A549 (cell line): ENCODE measurements at regions not wholly inside any gene's neighbourhood (a gene's known extent, or its start where the extent isn't known, plus 50 kb on each side); places are given as distances from the start of the nearest gene placed in this dataset.

Experiments
- ATAC-seq, 2 experiments: fragments of 200-7000 bp in 1 of 2; fragments of >200 bp in 1 of 2; cut with Nextera tagmentation in 1 of 2; cut with Tn5 transposase in 1 of 2; 3 replicates each; pipeline versions ENCODE4 v1.8.0 to v1.9.1; 2018 to 2020; ENCODE audit warnings: mild to moderate bottlenecking in 1 of 2, moderate library complexity in 1 of 2
- CTCF ChIA-PET: fragments of 300-600 bp; sonication (Branson Sonifier 250); formaldehyde crosslinking; extraction: SDS; loops from one replicate; lab custom pipeline; 2021; ENCODE audit warnings: antibody characterized with exemption, inconsistent platforms; lab: Yijun Ruan, JAX
- POLR2A ChIA-PET: fragments of 350-600 bp; formaldehyde crosslinking; extraction: SDS; loops from one replicate; lab custom pipeline; 2021; ENCODE audit warnings: antibody characterized with exemption, inconsistent platforms; lab: Yijun Ruan, JAX
- DNase-seq, 2 experiments: peaks; one replicate each; pipeline versions ENCODE4 v3.0.0 to v3.0.0-alpha.2; 2011 to 2016; ENCODE audit warnings: low read depth in 1 of 2, low spot score in 1 of 2
- FAIRE-seq: peaks from 2 replicates; lab custom pipeline; 2011; peaks lifted over from hg19 to GRCh38; lab: Jason Lieb, UNC
- H3K27ac ChIP-seq, 2 experiments: fragments of >200 bp; sonication (Bioruptor Twin); formaldehyde crosslinking; 3 replicates each; pipeline ENCODE4 v1.5.1; 2016 to 2017
- H3K4me1 ChIP-seq: fragments of >200 bp; sonication (Bioruptor Twin); formaldehyde crosslinking; 3 replicates; pipeline ENCODE4 v1.6.1; 2016
- H3K4me2 ChIP-seq: fragments of >200 bp; sonication (Bioruptor Twin); formaldehyde crosslinking; 3 replicates; pipeline ENCODE4 v1.6.1; 2016
- H3K4me3 ChIP-seq: fragments of >200 bp; sonication (Bioruptor Twin); formaldehyde crosslinking; 3 replicates; pipeline ENCODE4 v1.5.1; 2016
- H3K9me3 ChIP-seq: fragments of >200 bp; sonication (Bioruptor Twin); formaldehyde crosslinking; 3 replicates; pipeline ENCODE4 v1.6.1; 2016
- ATOH8 ChIP-seq: fragments of 250-450 bp; sonication (Bioruptor Pico); IDR thresholded peaks from 2 replicates; pipeline ENCODE4 v1.5.0; 2020; ENCODE audit warnings: low read depth, mild to moderate bottlenecking, moderate library complexity
- BHLHE40 ChIP-seq: IDR thresholded peaks from 2 replicates; pipeline ENCODE4 v1.6.1; 2012; ENCODE audit warnings: low read depth, low read length, inconsistent platforms
- CBX8 ChIP-seq: fragments of 200-600 bp; sonication (generic); IDR thresholded peaks from 2 replicates; pipeline ENCODE4 v1.6.1; 2016
- CTCF ChIP-seq: fragments of >200 bp; sonication (Bioruptor Twin); formaldehyde crosslinking; IDR thresholded peaks from 3 replicates; pipeline ENCODE4 v1.5.1; 2016
- E2F6 ChIP-seq: IDR thresholded peaks from 2 replicates; pipeline ENCODE4 v1.6.1; 2012; ENCODE audit warnings: low read depth, borderline replicate concordance
- EHF ChIP-seq: fragments of 250-450 bp; sonication (Bioruptor Pico); IDR thresholded peaks from 2 replicates; pipeline ENCODE4 v1.5.0; 2020; ENCODE audit warnings: mild to moderate bottlenecking
- EHMT2 ChIP-seq: fragments of 200-600 bp; sonication (generic); IDR thresholded peaks from 2 replicates; pipeline ENCODE4 v1.6.1; 2016; ENCODE audit warnings: antibody characterized with exemption, low read depth, mild to moderate bottlenecking, moderate library complexity
- ELK1 ChIP-seq: fragments of 150-350 bp; IDR thresholded peaks from 2 replicates; pipeline ENCODE4 v1.6.1; 2014; ENCODE audit warnings: low read depth, mild to moderate bottlenecking, low read length
- FOSL2 ChIP-seq, 2 experiments: fragments of 450-650 bp in 1 of 2; fragments of >200 bp in 1 of 2; sonication (Bioruptor Twin) in 1 of 2; formaldehyde crosslinking; IDR thresholded peaks; 2 replicates each; pipeline versions ENCODE4 v1.5.0 to v1.6.1; 2016 to 2020; ENCODE audit warnings: mild to moderate bottlenecking in 1 of 2, moderate library complexity in 1 of 2
- HES2 ChIP-seq: fragments of >200 bp; sonication (Bioruptor Twin); formaldehyde crosslinking; IDR thresholded peaks from 2 replicates; pipeline ENCODE4 v1.6.1; 2016
- HEYL ChIP-seq: fragments of 250-450 bp; sonication (Bioruptor Pico); IDR thresholded peaks from 2 replicates; pipeline ENCODE4 v1.8.0; 2021; ENCODE audit warnings: mild to moderate bottlenecking, moderate library complexity
- HMGXB4 ChIP-seq: fragments of 250-450 bp; sonication (Bioruptor Pico); IDR thresholded peaks from 2 replicates; pipeline ENCODE4 v1.5.0; 2021; ENCODE audit warnings: mild to moderate bottlenecking, moderate library complexity, borderline replicate concordance
- HOXB5 ChIP-seq: fragments of 250-450 bp; sonication (Bioruptor Pico); IDR thresholded peaks from 2 replicates; pipeline ENCODE4 v1.5.0; 2020; ENCODE audit warnings: mild to moderate bottlenecking, moderate library complexity
- KDM1A ChIP-seq: fragments of 200-600 bp; sonication (generic); IDR thresholded peaks from 2 replicates; pipeline ENCODE4 v1.6.1; 2016; ENCODE audit warnings: low read depth, mild to moderate bottlenecking
- KDM5A ChIP-seq: fragments of 200-600 bp; sonication (generic); IDR thresholded peaks from 2 replicates; pipeline ENCODE4 v1.6.1; 2016; ENCODE audit warnings: antibody characterized with exemption, mild to moderate bottlenecking
- MAFK ChIP-seq: fragments of 450-650 bp; IDR thresholded peaks from 2 replicates; pipeline ENCODE4 v1.6.1; 2014; ENCODE audit not compliant: partially characterized antibody
- MAZ ChIP-seq: fragments of 150-350 bp; IDR thresholded peaks from 2 replicates; pipeline ENCODE4 v1.6.1; 2014; ENCODE audit warnings: antibody characterized with exemption, low read depth, low read length, borderline replicate concordance
- NR3C1 ChIP-seq: fragments of >200 bp; sonication (Bioruptor Twin); formaldehyde crosslinking; IDR thresholded peaks from 3 replicates; pipeline ENCODE4 v1.6.1; 2017
- PHF8 ChIP-seq: fragments of 200-600 bp; sonication (generic); IDR thresholded peaks from 2 replicates; pipeline ENCODE4 v1.6.1; 2016; ENCODE audit warnings: low read depth, mild to moderate bottlenecking, antibody characterized with exemption, moderate library complexity, borderline replicate concordance
- RCOR1 ChIP-seq: fragments of 150-350 bp; IDR thresholded peaks from 2 replicates; pipeline ENCODE4 v1.6.1; 2014; ENCODE audit warnings: antibody characterized with exemption, low read length, low read depth
- REST ChIP-seq: fragments of 200-600 bp; sonication (generic); IDR thresholded peaks from 2 replicates; pipeline ENCODE4 v1.6.1; 2016; ENCODE audit warnings: antibody characterized with exemption, mild to moderate bottlenecking, moderate library complexity
- RNF2 ChIP-seq: fragments of 200-600 bp; sonication (generic); IDR thresholded peaks from 2 replicates; pipeline ENCODE4 v1.6.1; 2016; ENCODE audit warnings: low read depth, mild to moderate bottlenecking, antibody characterized with exemption, moderate library complexity, borderline replicate concordance
- SMC3 ChIP-seq: fragments of >200 bp; sonication (Bioruptor Twin); formaldehyde crosslinking; IDR thresholded peaks from 3 replicates; pipeline ENCODE4 v1.6.1; 2018; ENCODE audit warnings: inconsistent platforms
- TP53 ChIP-seq: fragments of 250-450 bp; sonication (Bioruptor Pico); IDR thresholded peaks from 2 replicates; pipeline ENCODE4 v1.5.0; 2021; ENCODE audit warnings: mild to moderate bottlenecking, moderate library complexity
- ZFP36 ChIP-seq: fragments of 450-650 bp; IDR thresholded peaks from 2 replicates; pipeline ENCODE4 v1.6.1; 2014; ENCODE audit warnings: borderline replicate concordance; ENCODE audit not compliant: partially characterized antibody
- WGBS: methylation state at CpG from one replicate; pipeline ENCODE4 v1.1.6; 2017; ENCODE audit errors: missing lambda C conversion rate; 5-methylcytosine and 5-hydroxymethylcytosine counted together

GRCh38 chr1:198883184-198883583 lies 244.3 kb downstream of the PTPRC start:
- TF ChIP-seq PHF8 (no peak), CTCF (no peak), HES2 (no peak), ELK1 (no peak), REST (no peak), FOSL2 (IDR thresholded peaks at IDR 0.05) (no peak), FOSL2 (CRISPR knock-in tag; IDR thresholded peaks at IDR 0.05) (no peak), E2F6 (no peak), SMC3 (no peak), ZFP36 (no peak), KDM1A (no peak), EHMT2 (no peak), TP53 (no peak), HEYL (no peak), HOXB5 (CRISPR knock-in tag) (no peak), NR3C1 (no peak)
- no peak overlapping the region for H3K4me3 ChIP-seq
- ChIA-PET CTCF (no interaction called here), POLR2A (no interaction called here)
- no peak for FAIRE-seq
- H3K4me2 ChIP-seq = no peak overlapping the region
- DNase-seq = no peak
- no peaks in the 10 kb centered on the region for H3K9me3 ChIP-seq
- H3K27ac ChIP-seq = no peak overlapping the region
- no peak for ATAC-seq
- H3K4me1 ChIP-seq = peaks cover 22% of the 10 kb centered on the region; the same call in 2 of the 3 replicates

GRCh38 chr1:198887866-198888265 lies 249.0 kb downstream of the PTPRC start:
- FAIRE-seq (no peak), ATAC-seq (no peak), DNase-seq (no peak)
- no peak for TF ChIP-seq RCOR1
- no peak for TF ChIP-seq PHF8
- no peak for TF ChIP-seq RNF2
- no peak for TF ChIP-seq NR3C1
- no peak for TF ChIP-seq HMGXB4 (CRISPR knock-in tag)
- TF ChIP-seq MAFK = no peak
- no peak for TF ChIP-seq CBX8
- TF ChIP-seq KDM5A = no peak
- no peak for TF ChIP-seq EHF (CRISPR knock-in tag)
- no peak for TF ChIP-seq MAZ
- no peak for TF ChIP-seq BHLHE40
- TF ChIP-seq ELK1 = no peak
- no peak for TF ChIP-seq ATOH8
- 57% methylated on average over 4 of the region's 4 CpGs for WGBS
- Histone ChIP-seq H3K9me3 (no peaks in the 10 kb centered on the region), H3K4me1 (peaks cover 24% of the 10 kb centered on the region), H3K4me3 (no peak overlapping the region), H3K27ac (no peak overlapping the region), H3K4me2 (no peak overlapping the region)
- ChIA-PET POLR2A (no interaction called here), CTCF (no interaction called here)
